Left lung (tissue), 4 donors: ENCODE measurements at regions not wholly inside any gene's neighbourhood (a gene's known extent, or its start where the extent isn't known, plus 50 kb on each side); places are given as distances from the start of the nearest gene placed in this dataset.

Source experiments
- ATAC-seq: fragments of 200-7000 bp; cut with Tn5 transposase; one replicate; pipeline ENCODE4 v1.9.1; 2020; ENCODE audit warnings: moderate library complexity
- DNase-seq, 4 donors: peaks; one replicate each; pipeline ENCODE4 v3.0.0-alpha.2; 2013 to 2020
- H3K27ac ChIP-seq, 2 donors: fragments of 200-600 bp; sonication (generic) in 1 of 2; one replicate each; pipeline versions ENCODE4 v1.5.0 to v1.8.0; 2020 to 2021
- H3K27me3 ChIP-seq, 2 donors: fragments of 200-600 bp; sonication (generic) in 1 of 2; one replicate each; pipeline versions ENCODE4 v1.5.0 to v1.8.0; 2020 to 2021
- H3K36me3 ChIP-seq, 2 donors: fragments of 200-600 bp; sonication (generic) in 1 of 2; one replicate each; pipeline versions ENCODE4 v1.5.0 to v1.8.0; 2020 to 2021
- H3K4me1 ChIP-seq, 2 donors: fragments of 200-600 bp; one replicate each; pipeline ENCODE4 v1.8.0; 2021
- H3K4me3 ChIP-seq, 2 donors: fragments of 200-600 bp; sonication (generic) in 1 of 2; one replicate each; pipeline versions ENCODE4 v1.5.0 to v1.8.0; 2020 to 2021; ENCODE audit warnings: mild to moderate bottlenecking in 1 of 2
- H3K9me3 ChIP-seq, 2 donors: fragments of 200-600 bp; sonication (generic) in 1 of 2; one replicate each; pipeline versions ENCODE4 v1.5.0 to v1.8.0; 2020 to 2021
- CTCF ChIP-seq, 2 donors: fragments of 200-600 bp; sonication (generic) in 1 of 2; IDR thresholded peaks; one replicate each; pipeline versions ENCODE4 v1.5.0 to v1.8.0; 2021; ENCODE audit warnings: antibody characterized with exemption in 2 of 2
- intact Hi-C, 2 donors: fragments of 100-400 bp; cut with DNase I; formaldehyde crosslinking; loops; one replicate each; pipeline versions ENCODE4 v1.11.2 to v1.14.2; 2022
- donor health status: DM: no; HTN: yes; CAD: no.
- donor health status: DM: no; HTN: no; CAD: no.

- no peak for TF ChIP-seq CTCF (IDR thresholded peaks at IDR 0.05)
- intact Hi-C loops = no loop called here
- no peak for DNase-seq
Observed at GRCh38 chr16:50425044-50425443, 56.3 kb upstream of the BRD7 start.

GRCh38 chr16:50422926-50423325, 54.1 kb upstream of the BRD7 start:
- intact Hi-C loops = no loop called here
- H3K4me1 ChIP-seq = no peaks in the 10 kb centered on the region
- H3K4me3 ChIP-seq = no peak overlapping the region
- peaks cover 0 to 26% of the 10 kb centered on the region in 2 donors for H3K27me3 ChIP-seq
- peaks cover 0 to 22% of the 10 kb centered on the region in 2 donors for H3K9me3 ChIP-seq
- H3K36me3 ChIP-seq = no peaks in the 10 kb centered on the region
- TF ChIP-seq CTCF (IDR thresholded peaks at IDR 0.05) = no peak
- ATAC-seq (no peak), DNase-seq (no peak)
- H3K27ac ChIP-seq = no peak overlapping the region

More at GRCh38 chr16:50425044-50425443, 56.3 kb upstream of the BRD7 start:
- peaks cover 0 to 3% of the 10 kb centered on the region in 2 donors for H3K9me3 ChIP-seq
- H3K27me3 ChIP-seq = peaks cover 0 to 26% of the 10 kb centered on the region in 2 donors
- H3K36me3 ChIP-seq = no peaks in the 10 kb centered on the region
- H3K4me3 ChIP-seq = no peak overlapping the region
- no peak overlapping the region for H3K27ac ChIP-seq
- H3K4me1 ChIP-seq = no peaks in the 10 kb centered on the region
- ATAC-seq = no peak

GRCh38 chr16:50419116-50419515, 50.3 kb upstream of the BRD7 start:
- H3K4me1 ChIP-seq = no peaks in the 10 kb centered on the region

More at GRCh38 chr16:50419116-50419515, 50.3 kb upstream of the BRD7 start:
- intact Hi-C loops = no loop called here
- H3K4me3 ChIP-seq = no peak overlapping the region
- H3K27me3 ChIP-seq = peaks cover 0 to 14% of the 10 kb centered on the region in 2 donors
- TF ChIP-seq CTCF (IDR thresholded peaks at IDR 0.05) = no peak
- H3K27ac ChIP-seq = no peak overlapping the region
- no peak for ATAC-seq
- no peaks in the 10 kb centered on the region for H3K36me3 ChIP-seq
- peaks cover 0 to 47% of the 10 kb centered on the region in 2 donors for H3K9me3 ChIP-seq
- no peak for DNase-seq
